H1 (cell line): ENCODE measurements at regions not wholly inside any gene's neighbourhood (a gene's known extent, or its start where the extent isn't known, plus 50 kb on each side); places are given as distances from the start of the nearest gene placed in this dataset.

Source experiments
- HDAC6 ChIP-seq: IDR thresholded peaks from one replicate; pipeline ENCODE4 v1.7.1; 2012; ENCODE audit warnings: low read depth, mild to moderate bottlenecking, inconsistent platforms, low read length, moderate library complexity
- RBBP5 ChIP-seq: IDR thresholded peaks from 2 replicates; pipeline ENCODE4 v1.7.1; 2012; ENCODE audit warnings: low read depth, mild to moderate bottlenecking, inconsistent platforms, low read length, moderate library complexity, borderline replicate concordance
- SP1 ChIP-seq: IDR thresholded peaks from 2 replicates; pipeline ENCODE4 v1.6.1; 2011; ENCODE audit warnings: low read depth, low read length
- YY1 ChIP-seq: IDR thresholded peaks from 2 replicates; pipeline ENCODE4 v1.6.1; 2011; ENCODE audit warnings: low read depth, mild to moderate bottlenecking, low read length

GRCh38 chr5:142492781-142493281 lies 168.0 kb upstream of the SPRY4 start (continued):
- TF ChIP-seq HDAC6: no peak
- no peak for TF ChIP-seq SP1
- no peak for TF ChIP-seq YY1
- TF ChIP-seq RBBP5: no peak
